Activated CD4-positive, alpha-beta T cell treated with anti-CD3 and anti-CD28 coated beads for 48 hours (primary cell): ENCODE measurements at regions not wholly inside any gene's neighbourhood (a gene's known extent, or its start where the extent isn't known, plus 50 kb on each side); places are given as distances from the start of the nearest gene placed in this dataset.
"Not testable (repeated sequence)": the region's sequence is repeated elsewhere in the genome, so short reads cannot be mapped to it uniquely, and the experiment has no call there.

Experiments used
- DNase-seq: peaks from one replicate; pipeline ENCODE4 v3.0.0-alpha.2; 2020

DNA sequence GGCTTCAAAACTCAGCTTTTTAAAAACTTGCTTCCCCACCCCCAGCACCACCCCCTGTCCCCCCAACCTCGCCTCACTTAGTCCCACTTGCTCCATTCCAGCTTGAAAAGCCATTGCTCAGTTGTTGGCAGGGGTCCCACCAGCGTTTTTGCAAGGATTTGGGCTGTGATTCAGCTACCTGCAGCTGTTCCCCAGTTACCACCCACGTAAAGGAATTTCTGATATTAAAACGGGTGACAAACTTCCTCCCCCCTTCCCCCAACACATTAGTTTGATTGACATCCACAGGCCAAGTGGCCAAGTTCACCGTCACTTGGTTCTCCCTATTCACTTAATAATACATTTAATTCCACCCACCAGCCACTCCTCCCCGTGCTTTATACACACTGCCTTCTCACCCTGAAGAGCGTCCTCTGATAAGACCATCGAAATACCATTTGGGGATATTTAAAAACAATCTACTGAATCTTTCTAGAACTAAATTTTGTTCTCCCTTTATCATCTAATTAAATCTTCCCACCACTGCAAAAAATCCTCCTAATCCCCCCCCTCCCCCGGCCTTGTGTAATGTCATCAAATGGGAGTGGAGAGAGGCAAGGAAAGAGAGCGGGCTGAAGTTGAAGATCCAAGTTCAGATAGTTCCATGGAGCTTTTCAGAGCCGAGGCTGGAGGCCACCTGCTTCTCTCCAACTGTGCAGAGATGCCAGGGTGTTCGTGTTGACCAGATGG, 55.1 kb downstream of the SOX9 start:
- DNase-seq, result no peak

GRCh38 chr17:72176516-72176851, 55.7 kb downstream of the SOX9 start:
- DNase-seq, result no peak

- DNase-seq, result no peak
Measured at GRCh38 chr17:72176951-72177660, 56.3 kb downstream of the SOX9 start.

GRCh38 chr17:72177738-72178137, 56.9 kb downstream of the SOX9 start:
- DNase-seq, result no peak

DNA sequence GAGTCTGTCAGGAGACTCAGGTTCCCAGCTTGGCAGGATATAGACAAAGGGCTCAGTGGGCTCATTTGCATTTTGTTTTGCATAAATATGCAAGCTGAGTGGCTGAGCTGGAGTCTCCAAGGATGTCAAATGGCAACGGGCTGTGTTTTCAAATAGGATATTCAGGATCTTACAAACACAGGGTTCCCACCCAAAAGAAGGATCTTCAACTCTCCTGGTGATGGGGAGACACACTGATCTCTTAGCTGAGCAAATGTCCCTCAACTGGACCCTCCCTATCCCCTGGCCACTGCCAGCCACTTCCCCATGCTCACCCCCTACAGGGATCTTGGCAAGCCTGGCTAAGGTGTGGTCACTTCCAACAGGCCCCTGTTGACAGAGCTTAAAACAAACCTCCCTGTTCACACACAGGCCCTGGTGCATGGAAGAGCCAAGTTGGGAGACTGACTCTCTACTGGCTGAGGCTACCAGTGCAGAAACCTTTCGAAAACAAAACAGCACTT, 61.6 kb downstream of the SOX9 start:
- no peak for DNase-seq

DNA sequence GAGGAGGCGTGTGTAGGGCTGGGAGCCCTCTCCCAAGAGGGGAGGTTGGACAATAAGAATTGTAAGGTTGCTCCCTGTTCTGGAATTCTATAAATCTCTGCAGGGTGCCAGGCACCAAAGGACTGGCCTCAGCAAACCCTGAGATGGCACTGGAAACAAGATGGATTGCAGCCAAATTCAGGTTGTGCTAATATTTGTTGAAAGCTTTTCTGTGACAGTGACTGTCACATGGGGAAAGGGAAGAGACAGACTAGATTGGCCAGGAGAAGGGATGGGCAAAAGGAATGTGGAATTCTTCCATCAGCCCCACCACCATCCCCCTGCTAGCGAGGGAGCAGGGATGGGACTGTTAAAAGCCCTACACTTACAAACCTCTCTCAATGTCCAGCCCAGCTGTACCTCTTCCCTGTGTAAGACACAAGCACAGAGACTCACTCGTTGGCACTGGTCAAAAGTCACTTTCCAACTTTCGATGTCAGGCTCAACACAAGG, 62.4 kb downstream of the SOX9 start:
- no peak for DNase-seq

DNA sequence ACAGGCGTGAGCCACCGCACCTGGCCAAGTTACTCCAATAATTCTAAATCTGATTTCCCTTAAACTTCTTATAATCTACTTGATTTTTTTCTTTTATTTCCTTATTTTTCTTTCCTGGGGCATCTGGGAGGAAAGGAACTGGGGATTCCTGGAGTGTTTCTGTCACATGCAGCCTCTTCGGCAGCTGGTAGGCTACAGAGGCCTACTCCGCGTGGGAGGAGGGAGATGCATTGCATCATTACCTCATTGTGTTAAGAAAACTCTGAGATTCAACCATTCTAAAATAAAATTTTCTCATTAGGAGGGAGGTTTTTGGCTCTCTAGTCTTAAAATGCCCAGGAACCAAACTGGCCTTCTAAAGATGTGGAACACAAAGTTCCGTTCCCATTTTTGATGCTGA, 64.0 kb downstream of the SOX9 start:
- no peak for DNase-seq

DNA sequence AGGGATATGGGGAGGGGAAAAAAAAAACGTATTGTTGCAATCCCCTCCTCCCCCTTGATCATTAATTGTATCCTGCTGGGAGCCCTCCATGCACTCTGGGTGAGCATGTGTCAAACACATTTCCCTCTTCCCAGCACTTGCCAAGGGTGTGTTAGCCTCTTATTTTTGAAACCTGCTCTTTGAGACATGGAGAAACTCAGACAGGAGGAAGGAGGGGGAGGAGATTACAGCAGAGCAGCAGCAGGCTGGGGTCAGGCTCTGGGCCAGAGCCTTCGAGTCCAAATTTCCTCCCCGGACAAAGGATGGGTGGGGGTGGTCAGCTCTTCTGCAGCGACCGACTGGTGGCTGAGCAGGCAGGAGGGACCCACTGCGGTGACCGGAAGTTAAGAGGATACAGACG, 64.7 kb downstream of the SOX9 start:
- no peak for DNase-seq

DNA sequence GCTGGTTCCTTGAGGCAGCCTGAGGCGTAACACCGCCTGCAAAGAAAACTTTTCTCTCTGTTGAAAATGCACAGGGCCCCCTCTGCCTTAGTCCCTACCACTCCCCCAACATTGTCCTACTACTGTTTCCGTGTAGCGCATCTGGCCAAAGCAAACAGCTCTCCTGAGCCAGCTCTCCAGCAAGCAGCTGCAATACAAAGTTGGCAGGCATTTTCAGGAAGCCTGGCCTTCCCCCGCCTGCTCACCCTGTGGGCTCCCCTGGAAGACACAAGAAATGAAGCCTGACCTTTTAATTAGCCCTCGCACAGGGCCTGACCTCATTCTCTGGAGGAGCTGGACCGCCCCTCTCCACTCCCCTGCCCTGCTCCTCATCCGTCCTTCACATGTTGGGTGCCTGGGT, 66.7 kb downstream of the SOX9 start:
- DNase-seq, result no peak

GRCh38 chr17:72188801-72189200, 68.0 kb downstream of the SOX9 start:
- DNase-seq, result no peak

GRCh38 chr17:72189768-72190593, 69.2 kb downstream of the SOX9 start:
- DNase-seq, result no peak

- DNase-seq, result no peak
Measured at GRCh38 chr17:72191356-72191755, 70.5 kb downstream of the SOX9 start.

GRCh38 chr17:72191921-72192799, 71.3 kb downstream of the SOX9 start:
- no peak for DNase-seq

GRCh38 chr17:72192800-72193192, 72.0 kb downstream of the SOX9 start:
- DNase-seq, result no peak

DNA sequence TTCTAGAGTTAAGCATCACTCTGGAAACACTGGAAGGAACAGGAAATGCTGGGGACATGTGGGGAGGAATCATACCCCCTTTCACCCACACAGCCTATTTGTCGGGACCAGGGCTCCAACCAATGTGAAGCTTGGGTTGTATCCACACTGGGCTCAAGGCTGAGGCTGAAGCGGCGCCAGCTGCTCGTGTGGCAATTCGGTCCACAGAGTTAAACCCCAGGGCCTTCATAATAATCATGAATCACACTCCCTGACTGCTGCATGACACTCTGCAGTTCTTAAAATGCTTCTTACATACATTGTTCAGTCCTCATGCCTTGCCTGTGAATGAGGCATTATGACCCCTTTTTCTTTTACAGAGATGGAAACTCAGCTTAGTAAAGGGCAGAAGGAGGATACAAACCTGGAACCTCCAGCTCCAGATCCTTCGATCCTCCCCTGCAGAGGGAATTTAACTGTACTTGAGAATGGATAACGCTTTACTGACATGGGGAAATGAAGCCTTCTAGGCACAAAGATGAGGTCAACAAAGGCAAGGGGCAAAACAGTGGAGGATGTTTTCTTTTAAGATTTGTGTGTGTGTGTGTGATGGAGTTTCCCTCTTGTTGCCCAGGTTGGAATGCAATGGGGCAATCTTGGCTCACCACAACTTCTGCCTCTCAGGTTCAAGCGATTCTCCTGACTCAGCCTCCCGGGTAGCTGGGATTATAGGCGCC, 72.7 kb downstream of the SOX9 start:
- DNase-seq, result no peak

DNA sequence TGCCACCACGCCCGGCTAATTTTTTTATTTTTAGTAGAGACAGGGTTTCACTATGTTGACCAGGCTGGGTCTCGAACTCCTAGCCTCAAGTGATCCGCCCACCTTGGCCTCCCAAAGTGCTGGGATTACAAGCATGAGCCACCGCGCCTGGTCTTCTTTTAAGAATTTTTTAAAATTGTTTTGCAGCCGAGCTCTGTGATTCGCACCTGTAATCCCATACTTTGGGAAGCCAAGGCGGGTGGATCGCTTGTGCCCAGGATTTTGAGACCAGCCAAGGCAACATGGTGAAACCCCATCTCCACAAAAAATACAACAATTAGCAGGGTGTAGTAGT, 73.3 kb downstream of the SOX9 start:
- not testable (repeated sequence) for DNase-seq

- no peak for DNase-seq
Measured at GRCh38 chr17:72199256-72199655, 78.4 kb downstream of the SOX9 start.

DNA sequence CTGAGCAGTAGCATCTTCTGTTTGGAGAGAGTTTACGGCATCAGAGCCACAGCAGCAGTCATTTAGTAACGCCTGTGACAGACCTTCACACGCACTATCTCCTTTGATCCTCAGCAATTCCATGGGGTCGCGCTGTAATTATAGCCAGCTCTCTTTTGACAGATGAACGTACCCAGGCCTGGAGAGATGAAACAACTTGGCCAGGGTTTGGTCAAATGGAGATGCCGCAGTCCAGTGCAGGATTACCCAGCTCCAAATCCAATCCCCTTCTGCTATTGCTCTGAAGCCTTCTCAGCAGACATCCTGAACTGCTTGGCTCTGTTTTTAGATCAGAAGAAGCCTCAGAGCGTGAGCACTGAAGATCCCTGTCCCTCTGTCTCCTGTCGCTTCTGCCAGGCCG, 83.9 kb downstream of the SOX9 start:
- no peak for DNase-seq

- DNase-seq, result no peak
Measured at GRCh38 chr17:72205357-72205756, 84.5 kb downstream of the SOX9 start.

GRCh38 chr17:72205822-72206221, 85.0 kb downstream of the SOX9 start:
- no peak for DNase-seq

DNA sequence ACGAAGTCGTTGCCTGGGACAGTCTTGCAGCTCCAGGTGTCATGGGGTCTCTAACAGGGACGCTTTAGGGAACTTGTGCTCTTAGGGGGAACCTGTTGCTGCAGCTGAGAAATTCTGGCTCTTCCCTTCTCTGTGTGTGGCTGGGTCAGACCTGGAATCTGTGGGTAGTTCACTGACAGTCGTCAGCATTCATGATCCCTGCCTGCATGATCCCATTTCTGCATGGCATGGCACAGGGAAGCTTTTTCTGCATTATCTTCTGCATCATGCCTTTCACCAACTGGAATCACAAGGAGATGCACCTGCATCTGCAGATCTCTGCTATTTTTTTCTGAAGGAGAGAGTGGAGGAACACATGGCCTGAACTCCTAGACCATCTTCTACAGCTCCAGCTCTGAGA, 85.6 kb downstream of the SOX9 start:
- no peak for DNase-seq

DNA sequence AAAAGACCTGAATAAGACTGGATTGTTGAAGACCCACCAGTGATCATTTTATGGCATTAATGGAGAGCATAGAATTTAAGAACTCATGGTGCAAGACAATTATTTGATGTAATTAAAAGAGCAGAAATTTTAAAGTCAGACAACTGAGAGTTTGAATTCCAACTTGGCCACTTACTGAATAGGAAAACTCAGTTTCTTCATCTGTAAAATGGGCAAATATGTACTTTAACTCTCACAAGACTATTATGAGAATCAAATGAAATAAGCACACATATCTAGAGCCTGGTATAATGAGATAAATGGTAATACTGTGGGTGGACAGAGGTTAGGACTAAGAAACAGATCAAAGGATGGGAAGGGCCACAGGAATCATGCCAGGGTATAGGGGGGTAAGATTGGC, 88.0 kb downstream of the SOX9 start:
- no peak for DNase-seq
